VCaP (cell line): ENCODE measurements at regions not wholly inside any gene's neighbourhood (a gene's known extent, or its start where the extent isn't known, plus 50 kb on each side); places are given as distances from the start of the nearest gene placed in this dataset.

Experiments
- H3K27ac ChIP-seq: fragments of 450-650 bp; 2 replicates; pipeline ENCODE4 v1.5.1; 2017
- TF ChIP-seq, protein P1 (sequence below): fragments of 450-650 bp; conservative IDR thresholded peaks from 2 replicates; pipeline ENCODE4 v1.5.1; 2017; ENCODE audit warnings: mild to moderate bottlenecking, moderate library complexity

DNA sequence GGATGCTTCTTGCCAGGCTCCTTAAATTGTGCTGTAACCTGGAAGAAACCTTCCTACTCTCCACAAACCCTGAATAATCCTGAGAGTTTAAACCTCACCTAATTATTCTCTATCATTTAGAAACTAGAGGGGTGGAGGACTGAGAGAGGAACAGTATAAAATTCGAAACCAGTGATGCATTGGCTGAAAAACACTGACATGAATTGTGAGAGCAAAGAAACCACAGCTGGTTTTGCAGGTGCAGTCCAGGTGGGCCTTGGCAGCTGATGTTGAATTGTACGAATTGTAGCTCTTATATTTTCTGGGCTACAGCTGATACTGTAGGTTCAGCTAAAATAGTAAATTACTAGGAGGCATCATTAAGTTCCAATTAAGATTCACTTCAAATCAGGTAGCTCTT lies 227.0 kb upstream of the SLITRK5 start:
- TF ChIP-seq, protein P1, sequence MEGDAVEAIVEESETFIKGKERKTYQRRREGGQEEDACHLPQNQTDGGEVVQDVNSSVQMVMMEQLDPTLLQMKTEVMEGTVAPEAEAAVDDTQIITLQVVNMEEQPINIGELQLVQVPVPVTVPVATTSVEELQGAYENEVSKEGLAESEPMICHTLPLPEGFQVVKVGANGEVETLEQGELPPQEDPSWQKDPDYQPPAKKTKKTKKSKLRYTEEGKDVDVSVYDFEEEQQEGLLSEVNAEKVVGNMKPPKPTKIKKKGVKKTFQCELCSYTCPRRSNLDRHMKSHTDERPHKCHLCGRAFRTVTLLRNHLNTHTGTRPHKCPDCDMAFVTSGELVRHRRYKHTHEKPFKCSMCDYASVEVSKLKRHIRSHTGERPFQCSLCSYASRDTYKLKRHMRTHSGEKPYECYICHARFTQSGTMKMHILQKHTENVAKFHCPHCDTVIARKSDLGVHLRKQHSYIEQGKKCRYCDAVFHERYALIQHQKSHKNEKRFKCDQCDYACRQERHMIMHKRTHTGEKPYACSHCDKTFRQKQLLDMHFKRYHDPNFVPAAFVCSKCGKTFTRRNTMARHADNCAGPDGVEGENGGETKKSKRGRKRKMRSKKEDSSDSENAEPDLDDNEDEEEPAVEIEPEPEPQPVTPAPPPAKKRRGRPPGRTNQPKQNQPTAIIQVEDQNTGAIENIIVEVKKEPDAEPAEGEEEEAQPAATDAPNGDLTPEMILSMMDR = no peak
- H3K27ac ChIP-seq = no peak overlapping the region

DNA sequence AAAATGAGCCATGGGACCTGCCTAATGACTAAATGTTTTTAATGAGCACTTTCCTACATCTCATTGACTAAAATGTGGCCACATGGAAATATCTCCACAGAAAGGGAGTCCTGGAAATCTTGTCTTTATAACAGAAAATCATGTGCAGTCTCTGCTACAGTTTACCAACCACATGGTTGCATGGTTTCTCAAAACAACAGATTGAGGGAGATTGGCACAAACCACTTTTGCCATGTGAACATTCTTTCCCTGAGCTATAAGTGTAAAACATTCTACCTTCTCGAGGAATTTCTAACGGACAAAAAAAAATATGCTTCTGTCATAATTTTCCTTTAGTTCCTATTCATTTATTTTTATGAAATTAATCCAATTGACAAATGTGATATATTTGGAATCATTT lies 218.9 kb upstream of the SLITRK5 start:
- TF ChIP-seq, protein P1 = no peak
- H3K27ac ChIP-seq = no peak overlapping the region

DNA sequence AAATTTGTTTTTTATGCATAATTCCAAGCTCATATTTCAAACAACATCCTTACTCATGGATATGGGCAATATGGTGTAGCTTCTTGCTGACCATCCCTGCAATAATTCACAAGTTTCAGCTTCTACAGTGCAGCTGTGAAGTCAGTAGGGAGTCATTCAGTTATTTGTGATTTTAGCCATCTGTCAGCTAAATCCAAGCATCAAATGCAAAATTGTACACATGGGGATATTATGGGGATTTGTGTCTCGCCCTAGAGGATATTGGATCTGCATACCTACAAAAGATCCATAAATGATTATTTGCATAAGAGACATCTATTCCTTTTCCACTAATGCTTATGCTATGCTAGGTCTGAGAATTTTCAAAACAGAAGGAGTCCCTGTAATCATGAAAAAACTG lies 217.9 kb upstream of the SLITRK5 start:
- TF ChIP-seq, protein P1 = no peak
- H3K27ac ChIP-seq = no peak overlapping the region

DNA sequence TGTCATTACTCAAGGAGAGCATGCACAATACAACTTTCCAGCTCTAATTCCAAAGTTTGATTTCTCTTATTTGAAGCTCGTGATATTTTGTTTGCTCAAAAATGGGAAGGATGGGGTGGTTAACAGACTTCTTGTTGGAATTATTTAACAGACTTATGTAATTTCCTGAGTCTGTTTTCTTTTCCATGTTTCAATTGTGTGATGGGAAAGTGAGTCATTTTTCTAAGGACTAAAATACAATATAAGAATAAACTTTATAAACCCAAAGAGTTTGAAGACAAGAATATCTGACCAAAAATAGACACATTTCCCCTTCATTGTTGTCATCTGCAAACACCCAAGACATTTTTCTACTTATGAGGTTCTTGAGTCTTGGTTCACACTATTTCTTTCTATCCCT lies 211.8 kb upstream of the SLITRK5 start:
- no peak overlapping the region for H3K27ac ChIP-seq
- TF ChIP-seq, protein P1 = no peak

DNA sequence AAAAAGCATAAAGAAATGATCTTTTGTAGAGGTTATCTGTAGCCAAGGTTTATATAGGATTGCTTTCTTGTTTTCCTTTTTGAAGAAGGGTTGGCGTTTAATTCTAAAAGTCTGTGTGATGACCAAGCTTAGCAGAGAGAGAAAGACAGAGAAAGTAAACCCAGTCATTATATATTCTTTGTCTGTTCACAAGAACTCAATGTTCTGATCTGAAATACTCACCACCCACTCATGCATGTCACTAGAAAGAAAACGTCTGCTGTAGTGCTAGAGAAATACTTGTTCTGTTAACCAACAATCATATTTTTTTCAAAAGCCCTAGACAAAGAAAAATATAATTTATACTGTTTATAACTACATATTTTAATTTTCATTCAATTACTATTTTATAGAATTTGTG lies 173.7 kb upstream of the SLITRK5 start:
- no peak overlapping the region for H3K27ac ChIP-seq
- TF ChIP-seq, protein P1 = no peak

DNA sequence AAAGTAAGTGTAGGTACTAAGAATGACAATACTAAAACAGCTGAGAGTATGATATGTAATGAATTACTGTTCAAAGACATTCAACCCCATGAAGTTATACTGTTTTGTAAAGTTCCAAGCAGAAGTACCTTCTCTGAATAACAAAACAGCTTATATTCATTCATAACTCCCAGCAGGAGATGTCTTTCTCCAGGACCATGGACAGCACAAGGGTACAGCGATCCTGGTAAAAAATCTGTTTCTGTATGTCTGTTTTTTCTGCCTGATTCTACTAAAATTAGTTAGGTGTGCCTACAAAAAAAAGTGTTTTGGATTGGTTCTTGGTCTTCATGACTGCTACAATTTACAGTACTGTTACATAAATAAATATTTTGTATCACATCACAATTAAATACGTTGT lies 172.5 kb upstream of the SLITRK5 start:
- TF ChIP-seq, protein P1 = no peak
- H3K27ac ChIP-seq = no peak overlapping the region

DNA sequence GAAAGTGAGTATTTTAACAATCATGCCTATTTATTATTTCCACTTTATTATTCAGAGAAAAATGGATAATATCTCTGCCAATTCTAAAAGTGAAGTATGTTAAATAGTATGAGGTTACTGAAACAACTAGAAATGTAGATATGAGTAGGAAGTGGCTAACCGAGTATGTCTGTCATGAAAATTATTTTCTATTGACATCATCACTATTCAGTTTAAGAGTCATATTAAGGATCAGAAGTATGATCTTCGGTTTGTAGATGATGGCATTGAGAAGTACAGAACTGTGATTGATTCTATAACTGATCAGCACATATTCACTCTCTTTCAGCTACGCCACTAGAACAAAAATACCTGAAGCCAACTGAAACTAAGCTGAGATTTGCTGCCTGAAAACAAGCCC lies 146.4 kb upstream of the SLITRK5 start:
- TF ChIP-seq, protein P1 = no peak
- no peak overlapping the region for H3K27ac ChIP-seq

DNA sequence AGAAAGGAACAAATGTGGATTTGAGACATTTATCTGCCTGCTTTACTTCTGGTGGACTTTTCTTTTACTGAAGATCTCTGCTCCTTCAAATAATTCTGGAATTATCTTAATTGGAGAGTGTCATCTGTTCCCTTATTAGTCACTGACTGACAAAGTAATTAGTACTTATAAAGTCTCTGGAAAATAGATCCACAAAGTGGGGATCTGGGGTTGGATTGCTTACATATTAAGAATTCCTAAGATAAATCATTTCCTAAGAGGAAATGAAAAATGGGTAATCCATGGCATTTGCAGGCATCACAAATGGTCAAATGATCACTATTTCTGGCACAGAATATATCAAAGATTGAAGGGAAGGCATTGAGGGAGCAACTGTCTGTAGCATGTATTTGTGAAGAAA lies 137.4 kb upstream of the SLITRK5 start:
- no peak overlapping the region for H3K27ac ChIP-seq
- TF ChIP-seq, protein P1 = no peak
